CD4-positive, alpha-beta T cell (primary cell): ENCODE measurements at regions not wholly inside any gene's neighbourhood (a gene's known extent, or its start where the extent isn't known, plus 50 kb on each side); places are given as distances from the start of the nearest gene placed in this dataset.

ENCODE experiments used
- ATAC-seq: fragments of 200-7000 bp; cut with Tn5 transposase; one replicate; pipeline ENCODE4 v1.10.0; 2022; ENCODE audit warnings: mild to moderate bottlenecking; ENCODE audit not compliant: poor library complexity
- CTCF ChIA-PET: fragments of 350-600 bp; sonication (Branson Sonifier 250); formaldehyde crosslinking; loops from one replicate; lab custom pipeline; 2021; ENCODE audit warnings: antibody characterized with exemption, inconsistent platforms; lab: Charles Lee
- POLR2A ChIA-PET: fragments of 350-600 bp; sonication (Branson Sonifier 250); formaldehyde crosslinking; loops from one replicate; lab custom pipeline; 2021; ENCODE audit warnings: antibody characterized with exemption, inconsistent platforms; lab: Charles Lee
- DNase-seq, 14 experiments: peaks; one replicate each; pipeline ENCODE4 v3.0.0-alpha.2; 2013 to 2020; ENCODE audit warnings: mixed read lengths in 2 of 14
- H3K27ac ChIP-seq, 2 donors: one replicate each; pipeline versions ENCODE4 v1.5.1 to v1.7.0; 2013; ENCODE audit warnings: low read length in 2 of 2, low read depth in 1 of 2, mild to moderate bottlenecking in 1 of 2
- H3K27me3 ChIP-seq, 2 experiments: 1 replicate in 1 of 2; 2 replicates in 1 of 2; pipeline versions ENCODE4 v1.6.1 to v1.7.0; 2013; ENCODE audit warnings: low read length in 2 of 2, control low read depth in 1 of 2, mild to moderate bottlenecking in 1 of 2, moderate library complexity in 1 of 2; ENCODE audit not compliant: insufficient read depth in 2 of 2, control insufficient read depth in 1 of 2
- H3K36me3 ChIP-seq: one replicate; pipeline ENCODE4 v1.6.1; 2013; ENCODE audit warnings: low read length, control low read depth; ENCODE audit not compliant: insufficient read depth
- H3K4me1 ChIP-seq: one replicate; pipeline ENCODE4 v1.6.1; 2013; ENCODE audit warnings: low read length, control low read depth; ENCODE audit not compliant: insufficient read depth
- H3K4me3 ChIP-seq: one replicate; pipeline ENCODE4 v1.5.1; 2013; ENCODE audit warnings: mild to moderate bottlenecking, low read length, moderate library complexity
- H3K9me3 ChIP-seq, 2 experiments: 1 replicate in 1 of 2; 2 replicates in 1 of 2; pipeline versions ENCODE4 v1.6.1 to v1.7.0; 2013; ENCODE audit warnings: low read length in 2 of 2, mild to moderate bottlenecking in 2 of 2, control low read depth in 1 of 2, moderate library complexity in 1 of 2; ENCODE audit not compliant: control insufficient read depth in 1 of 2, insufficient read depth in 1 of 2
- H3K27ac Mint-ChIP-seq: one replicate; pipeline ENCODE4 v1.8.0; 2020; ENCODE audit warnings: mixed read lengths
- H3K27me3 Mint-ChIP-seq: one replicate; pipeline ENCODE4 v1.8.0; 2021; ENCODE audit warnings: mixed read lengths
- H3K36me3 Mint-ChIP-seq: one replicate; pipeline ENCODE4 v1.8.0; 2021; ENCODE audit warnings: low read depth, mixed read lengths
- H3K4me1 Mint-ChIP-seq: one replicate; pipeline ENCODE4 v1.8.0; 2021; ENCODE audit warnings: low read depth, mixed read lengths
- H3K4me3 Mint-ChIP-seq: one replicate; pipeline ENCODE4 v1.8.0; 2020; ENCODE audit warnings: mild to moderate bottlenecking, mixed read lengths
- H3K9me3 Mint-ChIP-seq: one replicate; pipeline ENCODE4 v1.8.0; 2020; ENCODE audit warnings: mixed read lengths
- CTCF ChIP-seq: fragments of 200-600 bp; IDR thresholded peaks from one replicate; pipeline ENCODE4 v1.8.0; 2022; ENCODE audit warnings: antibody characterized with exemption, mild to moderate bottlenecking
- intact Hi-C, 2 experiments: fragments of 100-400 bp; cut with DNase I in 1 of 2; cut with micrococcal nuclease in 1 of 2; formaldehyde crosslinking; loops; one replicate each; pipeline versions ENCODE4 v1.15.1 to v1.9.0; 2023 to 2025; cut with DNase I, micrococcal nuclease

DNA sequence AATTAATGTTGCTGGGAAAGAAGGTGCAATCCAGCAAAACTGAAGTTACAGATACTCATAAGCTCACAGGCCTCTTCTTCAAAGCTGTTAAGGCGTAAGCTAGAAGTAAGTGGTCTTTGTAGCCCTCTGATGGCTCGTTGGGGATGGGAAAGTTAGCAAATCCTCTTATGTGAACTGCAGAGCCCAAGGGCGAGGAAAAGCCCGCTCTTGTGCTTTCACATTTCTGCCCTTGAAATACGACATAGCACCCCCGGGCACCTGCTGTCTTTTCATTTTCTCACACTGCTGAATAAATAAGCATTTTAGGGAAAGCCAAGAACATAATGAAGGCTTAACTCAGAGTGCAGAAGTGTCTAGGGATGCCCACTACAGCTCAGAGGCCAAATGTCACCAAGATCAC lies 73.1 kb upstream of the SORBS2 start:
- Mint-ChIP-seq H3K9me3 (peaks cover 3% of the 10 kb centered on the region), H3K36me3 (no peaks in the 10 kb centered on the region), H3K27ac (no peak overlapping the region), H3K27me3 (no peaks in the 10 kb centered on the region), H3K4me3 (no peak overlapping the region), H3K4me1 (peaks cover 4% of the 10 kb centered on the region)
- DNase-seq, result no peak
- intact Hi-C loops, result no loop called here
- no peak for TF ChIP-seq CTCF
- ChIA-PET POLR2A (no interaction called here), CTCF (no interaction called here)
- Histone ChIP-seq H3K27ac (no peak overlapping the region), H3K4me3 (no peak overlapping the region), H3K4me1 (no peaks in the 10 kb centered on the region), H3K27me3 (peaks cover 0 to 3% of the 10 kb centered on the region in 2 experiments), H3K36me3 (no peaks in the 10 kb centered on the region), H3K9me3 (peaks cover 5 to 6% of the 10 kb centered on the region in 2 experiments)
- ATAC-seq, result no peak

GRCh38 chr4:185885604-185886003 lies 73.6 kb upstream of the SORBS2 start:
- ChIA-PET POLR2A (no interaction called here), CTCF (no interaction called here)
- H3K4me3 Mint-ChIP-seq, result no peak overlapping the region

DNA sequence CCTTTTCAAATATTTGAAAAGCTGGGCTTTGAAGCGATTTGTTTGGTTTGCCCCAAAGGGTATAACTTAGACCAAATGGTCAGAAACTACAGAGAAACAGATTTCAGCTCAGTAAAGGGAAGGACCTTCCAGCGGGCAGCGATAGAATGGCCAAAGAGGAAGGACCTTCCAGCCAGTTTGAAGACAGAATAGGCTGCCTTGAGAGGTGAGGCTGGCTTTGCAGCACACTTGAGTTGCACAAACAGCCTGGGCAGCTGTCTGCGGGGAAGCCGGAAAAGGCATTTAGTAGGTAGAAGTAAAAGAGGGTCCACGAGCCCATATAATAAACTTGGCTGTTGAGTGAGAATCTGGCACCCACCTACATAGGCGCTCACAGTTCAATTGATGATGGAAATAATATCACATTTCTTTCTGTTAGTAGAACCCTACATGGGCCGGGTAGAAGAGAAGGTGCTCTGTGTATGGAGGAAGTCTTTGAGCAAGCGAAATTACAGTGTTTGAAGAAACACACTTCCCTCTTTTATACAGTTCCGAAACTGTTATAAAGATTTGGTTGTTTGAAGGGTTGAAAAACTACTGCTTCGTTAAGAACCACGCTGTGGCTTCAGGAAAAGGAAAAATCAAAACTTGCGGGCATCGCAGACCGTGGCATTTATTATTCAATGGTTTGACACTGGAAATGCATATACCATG lies 75.0 kb upstream of the SORBS2 start:
- H3K27ac ChIP-seq, result no peak overlapping the region
- no peak overlapping the region for H3K4me3 ChIP-seq

More at GRCh38 chr4:185885604-185886003, 73.6 kb upstream of the SORBS2 start:
- Mint-ChIP-seq H3K36me3 (no peaks in the 10 kb centered on the region), H3K9me3 (peaks cover 3% of the 10 kb centered on the region), H3K27ac (no peak overlapping the region), H3K4me1 (peaks cover 4% of the 10 kb centered on the region), H3K27me3 (peaks cover 5% of the 10 kb centered on the region)
- intact Hi-C loops, result no loop called here
- ATAC-seq, result no peak
- H3K27me3 ChIP-seq, result peaks cover 0 to 6% of the 10 kb centered on the region in 2 experiments
- no peak overlapping the region for H3K27ac ChIP-seq
- no peak for DNase-seq
- no peak overlapping the region for H3K4me3 ChIP-seq
- H3K36me3 ChIP-seq, result no peaks in the 10 kb centered on the region
- peaks cover 5 to 6% of the 10 kb centered on the region in 2 experiments for H3K9me3 ChIP-seq
- no peaks in the 10 kb centered on the region for H3K4me1 ChIP-seq
- no peak for TF ChIP-seq CTCF

More for the DNA sequence above, 75.0 kb upstream of the SORBS2 start:
- no peaks in the 10 kb centered on the region for H3K36me3 ChIP-seq
- ChIA-PET CTCF (no interaction called here), POLR2A (no interaction called here)
- ATAC-seq, result no peak
- no peaks in the 10 kb centered on the region for H3K4me1 ChIP-seq
- no peak overlapping the region for H3K27ac Mint-ChIP-seq
- peaks cover 0 to 6% of the 10 kb centered on the region in 2 experiments for H3K27me3 ChIP-seq
- peaks cover 10% of the 10 kb centered on the region for H3K27me3 Mint-ChIP-seq
- H3K4me1 Mint-ChIP-seq, result peaks cover 4% of the 10 kb centered on the region
- peaks cover 3% of the 10 kb centered on the region for H3K9me3 Mint-ChIP-seq
- DNase-seq, result peak in 2 of 14 experiments; percentile 8 to 15
- intact Hi-C loops, result no loop called here
- H3K9me3 ChIP-seq, result peaks cover 5 to 6% of the 10 kb centered on the region in 2 experiments
- no peaks in the 10 kb centered on the region for H3K36me3 Mint-ChIP-seq
- H3K4me3 Mint-ChIP-seq, result no peak overlapping the region
- no peak for TF ChIP-seq CTCF
